Bronchial epithelial cell (primary cell): ENCODE measurements at regions not wholly inside any gene's neighbourhood (a gene's known extent, or its start where the extent isn't known, plus 50 kb on each side); places are given as distances from the start of the nearest gene placed in this dataset.
A peak's percentile ranks its signal among the peaks of the same experiment; 100 is the strongest.
"Not testable (repeated sequence)": the region's sequence is repeated elsewhere in the genome, so short reads cannot be mapped to it uniquely, and the experiment has no call there.

Experiments used
- DNase-seq: peaks from one replicate; pipeline ENCODE4 v3.0.0-alpha.2; 2010; ENCODE audit warnings: low read depth
- FAIRE-seq: peaks from 2 replicates; lab custom pipeline; 2011; peaks lifted over from hg19 to GRCh38; lab: Jason Lieb, UNC
- H3K27me3 ChIP-seq: 2 replicates; pipeline ENCODE4 v1.5.1; 2011; ENCODE audit warnings: low read length; ENCODE audit not compliant: control insufficient read depth, insufficient read depth
- H3K36me3 ChIP-seq: 2 replicates; pipeline ENCODE4 v1.5.1; 2011; ENCODE audit warnings: low read length; ENCODE audit not compliant: control insufficient read depth, insufficient read depth
- H3K4me3 ChIP-seq: 2 replicates; pipeline ENCODE4 v1.5.1; 2011; ENCODE audit warnings: mild to moderate bottlenecking, low read depth, low read length, control low read depth
- CTCF ChIP-seq: IDR thresholded peaks from 2 replicates; pipeline ENCODE4 v1.5.1; 2011; ENCODE audit warnings: mild to moderate bottlenecking, moderate library complexity, low read length, control low read depth, inconsistent platforms; ENCODE audit not compliant: insufficient read depth, severe bottlenecking

GRCh38 chr13:85142351-85142927 is 656.8 kb downstream of the SLITRK6 start:
- no peak for DNase-seq
- no peak for TF ChIP-seq CTCF
- FAIRE-seq, result no peak
- Histone ChIP-seq H3K36me3 (no peaks in the 10 kb centered on the region), H3K4me3 (no peak overlapping the region), H3K27me3 (no peaks in the 10 kb centered on the region)

- FAIRE-seq, result no peak
- Histone ChIP-seq H3K4me3 (no peak overlapping the region), H3K27me3 (no peaks in the 10 kb centered on the region), H3K36me3 (no peaks in the 10 kb centered on the region)
- no peak for DNase-seq
- TF ChIP-seq CTCF, result no peak
Observed at GRCh38 chr13:85141401-85141800, 657.8 kb downstream of the SLITRK6 start.

- DNase-seq (peak; percentile 88), FAIRE-seq (no peak)
- Histone ChIP-seq H3K27me3 (no peaks in the 10 kb centered on the region), H3K4me3 (no peak overlapping the region), H3K36me3 (no peaks in the 10 kb centered on the region)
- TF ChIP-seq CTCF, result no peak
Observed at GRCh38 chr13:85140192-85140591, 659.0 kb downstream of the SLITRK6 start.

- H3K36me3 ChIP-seq, result no peaks in the 10 kb centered on the region
- TF ChIP-seq CTCF, result no peak
- DNase-seq (peak; percentile 49), FAIRE-seq (no peak)
- H3K4me3 ChIP-seq, result no peak overlapping the region
- no peaks in the 10 kb centered on the region for H3K27me3 ChIP-seq
Observed at GRCh38 chr13:85137516-85137915, 661.7 kb downstream of the SLITRK6 start.

- Histone ChIP-seq H3K27me3 (no peaks in the 10 kb centered on the region), H3K36me3 (no peaks in the 10 kb centered on the region), H3K4me3 (no peak overlapping the region)
- FAIRE-seq (no peak), DNase-seq (no peak)
- TF ChIP-seq CTCF, result no peak
Observed at GRCh38 chr13:85132986-85133385, 666.2 kb downstream of the SLITRK6 start.

GRCh38 chr13:85123501-85123900 is 675.7 kb downstream of the SLITRK6 start:
- not testable (repeated sequence) for FAIRE-seq

More at GRCh38 chr13:85123501-85123900, 675.7 kb downstream of the SLITRK6 start:
- not testable (repeated sequence) for H3K27me3 ChIP-seq, H3K36me3 ChIP-seq, H3K4me3 ChIP-seq, DNase-seq
